Head of caudate nucleus (tissue), 42 donors: ENCODE measurements at regions not wholly inside any gene's neighbourhood (a gene's known extent, or its start where the extent isn't known, plus 50 kb on each side); places are given as distances from the start of the nearest gene placed in this dataset.

Experiments
- DNase-seq, 42 donors: peaks; one replicate each; pipeline versions ENCODE4 v3.0.0 to v3.0.0-alpha.2; 2020 to 2021; ENCODE audit warnings: mixed read lengths in 7 of 42
- intact Hi-C: fragments of 100-400 bp; cut with DNase I; formaldehyde crosslinking; loops from one replicate; pipeline ENCODE4 v1.15.0; 2022

GRCh38 chr15:31276596-31277298 lies 49.9 kb upstream of the KLF13 start:
- peak in 13 of 42 donors; percentile 3 to 36 (median 13) for DNase-seq
- intact Hi-C loops, result no loop called here
